WTC11 (cell line): ENCODE measurements at regions not wholly inside any gene's neighbourhood (a gene's known extent, or its start where the extent isn't known, plus 50 kb on each side); places are given as distances from the start of the nearest gene placed in this dataset.

Source experiments
- ATAC-seq: fragments of 200-7000 bp; cut with Tn5 transposase; 2 replicates; pipeline ENCODE4 v1.10.0; 2021; ENCODE audit warnings: mild to moderate bottlenecking, moderate library complexity
- CTCF ChIA-PET: fragments of 300-600 bp; sonication (Branson Sonifier 250); formaldehyde crosslinking; loops from one replicate; lab custom pipeline; 2021; ENCODE audit warnings: antibody characterized with exemption; lab: Charles Lee
- POLR2A ChIA-PET: fragments of 350-600 bp; sonication (Branson Sonifier 250); formaldehyde crosslinking; loops from one replicate; lab custom pipeline; 2021; ENCODE audit warnings: antibody characterized with exemption; lab: Charles Lee
- DNase-seq: peaks from one replicate; pipeline ENCODE4 v3.0.0; 2021; ENCODE audit warnings: low spot score
- H3K27ac Mint-ChIP-seq: 2 replicates; pipeline ENCODE4 v1.8.0; 2021; ENCODE audit warnings: mixed read lengths
- H3K27me3 Mint-ChIP-seq: 2 replicates; pipeline ENCODE4 v1.8.0; 2021; ENCODE audit warnings: low read depth, mild to moderate bottlenecking, moderate library complexity, mixed read lengths
- H3K36me3 Mint-ChIP-seq: 2 replicates; pipeline ENCODE4 v1.8.0; 2021; ENCODE audit warnings: mixed read lengths
- H3K4me1 Mint-ChIP-seq: 2 replicates; pipeline ENCODE4 v1.8.0; 2022; ENCODE audit warnings: mixed read lengths
- H3K4me3 Mint-ChIP-seq: 2 replicates; pipeline ENCODE4 v1.8.0; 2021; ENCODE audit warnings: mild to moderate bottlenecking, moderate library complexity, mixed read lengths
- H3K9me3 Mint-ChIP-seq: 2 replicates; pipeline ENCODE4 v1.8.0; 2021; ENCODE audit warnings: mixed read lengths
- ATF1 ChIP-seq: sonication (generic); formaldehyde crosslinking; IDR thresholded peaks from 2 replicates; pipeline ENCODE4 v1.8.1; 2023; ENCODE audit warnings: mild to moderate bottlenecking, moderate library complexity, missing genetic modification reagents
- CDX4 ChIP-seq: fragments of 250-450 bp; sonication (Bioruptor Pico); IDR thresholded peaks from 2 replicates; pipeline ENCODE4 v1.9.0; 2021; ENCODE audit warnings: moderate library complexity, mild to moderate bottlenecking, inconsistent platforms, borderline replicate concordance
- CREM ChIP-seq: sonication (generic); formaldehyde crosslinking; IDR thresholded peaks from 2 replicates; pipeline ENCODE4 v1.8.1; 2022; ENCODE audit warnings: mild to moderate bottlenecking, missing genetic modification reagents, moderate library complexity
- E2F4 ChIP-seq: sonication (generic); formaldehyde crosslinking; IDR thresholded peaks from 2 replicates; pipeline ENCODE4 v1.8.1; 2022; ENCODE audit warnings: low read depth, mild to moderate bottlenecking, moderate library complexity, missing genetic modification reagents, borderline replicate concordance
- EMX1 ChIP-seq: fragments of 250-450 bp; sonication (Bioruptor Pico); IDR thresholded peaks from 2 replicates; pipeline ENCODE4 v1.8.0; 2021; ENCODE audit warnings: mild to moderate bottlenecking
- FOXP4 ChIP-seq: sonication (generic); formaldehyde crosslinking; IDR thresholded peaks from 2 replicates; pipeline ENCODE4 v1.8.0; 2022; ENCODE audit warnings: mild to moderate bottlenecking, missing genetic modification reagents
- GRHL2 ChIP-seq: fragments of 250-450 bp; sonication (Bioruptor Pico); IDR thresholded peaks from 2 replicates; pipeline ENCODE4 v1.8.0; 2022; ENCODE audit warnings: mild to moderate bottlenecking, moderate library complexity; ENCODE audit not compliant: insufficient replicate concordance, severe bottlenecking
- KAT7 ChIP-seq: sonication (generic); formaldehyde crosslinking; IDR thresholded peaks from 2 replicates; pipeline ENCODE4 v1.8.1; 2023; ENCODE audit warnings: missing genetic modification reagents, mild to moderate bottlenecking, borderline replicate concordance
- MAX ChIP-seq: sonication (generic); formaldehyde crosslinking; IDR thresholded peaks from 2 replicates; pipeline ENCODE4 v1.8.0; 2022; ENCODE audit warnings: mild to moderate bottlenecking, missing genetic modification reagents
- MXD4 ChIP-seq: fragments of 250-450 bp; sonication (Bioruptor Pico); IDR thresholded peaks from 2 replicates; pipeline ENCODE4 v1.8.0; 2021; ENCODE audit warnings: mild to moderate bottlenecking, moderate library complexity, borderline replicate concordance
- NR3C1 ChIP-seq: sonication (generic); formaldehyde crosslinking; conservative IDR thresholded peaks from 2 replicates; pipeline ENCODE4 v1.8.1; 2023; ENCODE audit warnings: low read depth, mild to moderate bottlenecking, missing genetic modification reagents
- RELA ChIP-seq: sonication (generic); formaldehyde crosslinking; IDR thresholded peaks from 2 replicates; pipeline ENCODE4 v1.8.1; 2022; ENCODE audit warnings: missing genetic modification reagents, mild to moderate bottlenecking, borderline replicate concordance
- TCF7 ChIP-seq: sonication (generic); formaldehyde crosslinking; IDR thresholded peaks from 2 replicates; pipeline ENCODE4 v1.8.0; 2022; ENCODE audit warnings: mild to moderate bottlenecking, low read depth, missing genetic modification reagents, moderate library complexity
- ZMAT4 ChIP-seq: fragments of 250-450 bp; sonication (Bioruptor Pico); IDR thresholded peaks from 2 replicates; pipeline ENCODE4 v1.9.0; 2021; ENCODE audit warnings: mild to moderate bottlenecking
- ZNF281 ChIP-seq: sonication (generic); formaldehyde crosslinking; IDR thresholded peaks from 2 replicates; pipeline ENCODE4 v1.8.0; 2023; ENCODE audit warnings: mild to moderate bottlenecking, missing genetic modification reagents
- ZNF423 ChIP-seq: fragments of 250-450 bp; sonication (Bioruptor Pico); IDR thresholded peaks from 2 replicates; pipeline ENCODE4 v2.1.2; 2022; ENCODE audit warnings: mild to moderate bottlenecking, moderate library complexity
- TF ChIP-seq, protein P1 (sequence below): fragments of 250-450 bp; sonication (Bioruptor Pico); IDR thresholded peaks from 2 replicates; pipeline ENCODE4 v1.9.0; 2021; ENCODE audit warnings: mild to moderate bottlenecking, borderline replicate concordance

DNA sequence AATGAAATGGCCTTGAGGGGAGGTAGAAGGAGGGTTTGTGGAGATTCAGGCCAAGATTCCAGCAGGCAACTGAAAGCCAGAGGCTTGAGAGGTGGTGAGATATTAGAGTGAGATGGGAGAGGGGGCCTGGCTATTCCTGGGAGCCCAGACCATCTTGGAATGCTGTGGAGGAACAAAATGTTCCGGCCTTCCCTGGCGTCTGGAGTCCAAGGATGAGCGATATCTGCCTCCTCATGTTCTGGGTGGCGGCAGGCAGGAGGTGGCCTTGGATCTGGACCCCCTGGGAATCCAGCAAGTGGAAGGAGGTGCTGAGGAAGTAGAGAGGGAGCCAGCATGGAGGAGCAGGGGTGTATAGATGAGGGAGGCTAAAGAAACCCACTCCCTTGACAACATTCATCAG lies 335.9 kb downstream of the CYP26B1 start (continued):
- no peak for TF ChIP-seq NR3C1 (CRISPR knock-in tag)
- TF ChIP-seq TCF7 (CRISPR knock-in tag) = no peak

DNA sequence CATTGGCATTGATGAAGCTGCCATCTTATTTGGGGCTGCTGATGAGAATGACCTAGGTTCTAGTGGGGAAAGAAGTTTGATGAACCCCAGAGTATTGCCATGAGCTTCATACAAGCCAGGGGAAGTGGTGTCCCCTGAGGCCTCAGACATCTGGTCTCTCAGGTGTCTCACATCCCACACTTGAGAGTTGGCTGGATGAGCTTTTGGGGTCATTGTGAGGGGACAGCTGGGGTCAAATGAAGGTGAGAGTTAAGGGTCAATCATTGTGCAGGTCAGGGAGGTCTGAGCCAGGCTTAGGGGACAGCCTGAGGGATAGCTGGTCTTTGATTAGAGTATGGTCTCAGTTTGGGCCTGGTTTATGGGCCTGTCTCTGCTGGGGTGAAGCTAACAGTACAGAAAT lies 336.5 kb downstream of the CYP26B1 start:
- no peak for TF ChIP-seq ZMAT4
- no peak for TF ChIP-seq ZNF281 (CRISPR knock-in tag)
- no peak for TF ChIP-seq GRHL2 (CRISPR knock-in tag)
- no peak for TF ChIP-seq MAX (CRISPR knock-in tag)
- no peak for TF ChIP-seq EMX1 (CRISPR knock-in tag)
- no peak for TF ChIP-seq CDX4
- TF ChIP-seq MXD4 (CRISPR knock-in tag) = no peak
- TF ChIP-seq ZNF423 = no peak
- TF ChIP-seq FOXP4 (CRISPR knock-in tag) = no peak
- TF ChIP-seq KAT7 = no peak
- CTCF ChIA-PET = interaction anchor here (1.0 to 1.4 kb wide), 2 partner anchors 9 to 13 kb away, joined by 4 to 5 read pairs; no protein-coding TSS in a partner anchor
- DNase-seq = no peak
- H3K27ac Mint-ChIP-seq = no peak overlapping the region
- no peak for ATAC-seq
- peaks cover 3% of the 10 kb centered on the region for H3K27me3 Mint-ChIP-seq
- no peaks in the 10 kb centered on the region for H3K36me3 Mint-ChIP-seq
- no peaks in the 10 kb centered on the region for H3K4me1 Mint-ChIP-seq
- peaks cover 7% of the 10 kb centered on the region for H3K9me3 Mint-ChIP-seq
- H3K4me3 Mint-ChIP-seq = no peak overlapping the region
- POLR2A ChIA-PET = no interaction called here

- DNase-seq = no peak
Measured at GRCh38 chr2:71807581-71808451, 339.8 kb downstream of the CYP26B1 start.

More at GRCh38 chr2:71807581-71808451, 339.8 kb downstream of the CYP26B1 start:
- Mint-ChIP-seq H3K36me3 (no peaks in the 10 kb centered on the region), H3K27ac (no peak overlapping the region), H3K4me3 (no peak overlapping the region), H3K4me1 (no peaks in the 10 kb centered on the region), H3K27me3 (peaks cover 3% of the 10 kb centered on the region), H3K9me3 (no peaks in the 10 kb centered on the region)
- POLR2A ChIA-PET = no interaction called here
- TF ChIP-seq, protein P1, sequence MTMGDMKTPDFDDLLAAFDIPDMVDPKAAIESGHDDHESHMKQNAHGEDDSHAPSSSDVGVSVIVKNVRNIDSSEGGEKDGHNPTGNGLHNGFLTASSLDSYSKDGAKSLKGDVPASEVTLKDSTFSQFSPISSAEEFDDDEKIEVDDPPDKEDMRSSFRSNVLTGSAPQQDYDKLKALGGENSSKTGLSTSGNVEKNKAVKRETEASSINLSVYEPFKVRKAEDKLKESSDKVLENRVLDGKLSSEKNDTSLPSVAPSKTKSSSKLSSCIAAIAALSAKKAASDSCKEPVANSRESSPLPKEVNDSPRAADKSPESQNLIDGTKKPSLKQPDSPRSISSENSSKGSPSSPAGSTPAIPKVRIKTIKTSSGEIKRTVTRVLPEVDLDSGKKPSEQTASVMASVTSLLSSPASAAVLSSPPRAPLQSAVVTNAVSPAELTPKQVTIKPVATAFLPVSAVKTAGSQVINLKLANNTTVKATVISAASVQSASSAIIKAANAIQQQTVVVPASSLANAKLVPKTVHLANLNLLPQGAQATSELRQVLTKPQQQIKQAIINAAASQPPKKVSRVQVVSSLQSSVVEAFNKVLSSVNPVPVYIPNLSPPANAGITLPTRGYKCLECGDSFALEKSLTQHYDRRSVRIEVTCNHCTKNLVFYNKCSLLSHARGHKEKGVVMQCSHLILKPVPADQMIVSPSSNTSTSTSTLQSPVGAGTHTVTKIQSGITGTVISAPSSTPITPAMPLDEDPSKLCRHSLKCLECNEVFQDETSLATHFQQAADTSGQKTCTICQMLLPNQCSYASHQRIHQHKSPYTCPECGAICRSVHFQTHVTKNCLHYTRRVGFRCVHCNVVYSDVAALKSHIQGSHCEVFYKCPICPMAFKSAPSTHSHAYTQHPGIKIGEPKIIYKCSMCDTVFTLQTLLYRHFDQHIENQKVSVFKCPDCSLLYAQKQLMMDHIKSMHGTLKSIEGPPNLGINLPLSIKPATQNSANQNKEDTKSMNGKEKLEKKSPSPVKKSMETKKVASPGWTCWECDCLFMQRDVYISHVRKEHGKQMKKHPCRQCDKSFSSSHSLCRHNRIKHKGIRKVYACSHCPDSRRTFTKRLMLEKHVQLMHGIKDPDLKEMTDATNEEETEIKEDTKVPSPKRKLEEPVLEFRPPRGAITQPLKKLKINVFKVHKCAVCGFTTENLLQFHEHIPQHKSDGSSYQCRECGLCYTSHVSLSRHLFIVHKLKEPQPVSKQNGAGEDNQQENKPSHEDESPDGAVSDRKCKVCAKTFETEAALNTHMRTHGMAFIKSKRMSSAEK = no peak
- TF ChIP-seq ZNF423 (no peak), RELA (no peak), ATF1 (CRISPR knock-in tag) (no peak), E2F4 (no peak), CREM (CRISPR knock-in tag) (no peak)
- no peak for ATAC-seq
- CTCF ChIA-PET = no interaction called here
